DMS153 treated with DMSO at 0.1 percent for 48 hours (cell line): ENCODE measurements at regions not wholly inside any gene's neighbourhood (a gene's known extent, or its start where the extent isn't known, plus 50 kb on each side); places are given as distances from the start of the nearest gene placed in this dataset.
A peak's percentile ranks its signal among the peaks of the same experiment; 100 is the strongest.
"Not testable (repeated sequence)": the region's sequence is repeated elsewhere in the genome, so short reads cannot be mapped to it uniquely, and the experiment has no call there.

Source experiments
- DNase-seq: peaks from one replicate; lab custom pipeline; 2025; ENCODE audit not compliant: unreplicated experiment; lab: John Stamatoyannopoulos, UW

GRCh38 chr6:169379495-169380070 lies 125.9 kb upstream of the THBS2 start:
- DNase-seq = no peak

GRCh38 chr6:169378620-169379381 lies 125.2 kb upstream of the THBS2 start:
- DNase-seq = no peak

- no peak for DNase-seq
Observed at GRCh38 chr6:169376458-169376857, 122.8 kb upstream of the THBS2 start.

GRCh38 chr6:169372589-169372988 lies 118.9 kb upstream of the THBS2 start:
- no peak for DNase-seq

GRCh38 chr6:169371344-169372127 lies 117.9 kb upstream of the THBS2 start:
- DNase-seq = no peak

GRCh38 chr6:169370666-169371343 lies 117.2 kb upstream of the THBS2 start:
- DNase-seq = no peak

GRCh38 chr6:169370054-169370453 lies 116.4 kb upstream of the THBS2 start:
- no peak for DNase-seq

- no peak for DNase-seq
Observed at GRCh38 chr6:169368200-169368599, 114.6 kb upstream of the THBS2 start.

GRCh38 chr6:169367507-169367906 lies 113.9 kb upstream of the THBS2 start:
- no peak for DNase-seq

- DNase-seq = no peak
Observed at GRCh38 chr6:169366258-169366901, 112.7 kb upstream of the THBS2 start.

GRCh38 chr6:169365567-169366257 lies 112.1 kb upstream of the THBS2 start:
- no peak for DNase-seq

GRCh38 chr6:169363590-169363989 lies 109.9 kb upstream of the THBS2 start:
- DNase-seq = no peak

- no peak for DNase-seq
Observed at GRCh38 chr6:169362501-169363121, 109.0 kb upstream of the THBS2 start.

GRCh38 chr6:169355001-169355400 lies 101.4 kb upstream of the THBS2 start:
- DNase-seq = not testable (repeated sequence)

- DNase-seq = peak; percentile 0
Observed at GRCh38 chr6:169345146-169345545, 91.5 kb upstream of the THBS2 start.

- DNase-seq = no peak
Observed at GRCh38 chr6:169344750-169345065, 91.1 kb upstream of the THBS2 start.

GRCh38 chr6:169343886-169344749 lies 90.5 kb upstream of the THBS2 start:
- no peak for DNase-seq

- no peak for DNase-seq
Observed at GRCh38 chr6:169342710-169343109, 89.1 kb upstream of the THBS2 start.

GRCh38 chr6:169341706-169342105 lies 88.1 kb upstream of the THBS2 start:
- DNase-seq = no peak
